ENCODE measurements at regions not wholly inside any gene's neighbourhood (a gene's known extent, or its start where the extent isn't known, plus 50 kb on each side); places are given as distances from the start of the nearest gene placed in this dataset.

- TF ChIP-seq CTCF (IDR thresholded peaks at IDR 0.05; ENCODE audit: poor library complexity): no peak
- no peak for TF ChIP-seq EZH2phosphoT487 (IDR thresholded peaks at IDR 0.05; ENCODE audit: low read depth, severe bottlenecking, unreplicated experiment)
These were observed 62.0 kb upstream of the SYT1 start for GRCh38 chr12:78802593-78802992.

All from hepatocyte (in vitro differentiated cells).